T1000 (cell line): ENCODE measurements at regions not wholly inside any gene's neighbourhood (a gene's known extent, or its start where the extent isn't known, plus 50 kb on each side); places are given as distances from the start of the nearest gene placed in this dataset.
"Not testable (repeated sequence)": the region's sequence is repeated elsewhere in the genome, so short reads cannot be mapped to it uniquely, and the experiment has no call there.

Source experiments
- DNase-seq: peaks from one replicate; lab custom pipeline; 2025; ENCODE audit warnings: mixed read lengths; lab: John Stamatoyannopoulos, UW

DNA sequence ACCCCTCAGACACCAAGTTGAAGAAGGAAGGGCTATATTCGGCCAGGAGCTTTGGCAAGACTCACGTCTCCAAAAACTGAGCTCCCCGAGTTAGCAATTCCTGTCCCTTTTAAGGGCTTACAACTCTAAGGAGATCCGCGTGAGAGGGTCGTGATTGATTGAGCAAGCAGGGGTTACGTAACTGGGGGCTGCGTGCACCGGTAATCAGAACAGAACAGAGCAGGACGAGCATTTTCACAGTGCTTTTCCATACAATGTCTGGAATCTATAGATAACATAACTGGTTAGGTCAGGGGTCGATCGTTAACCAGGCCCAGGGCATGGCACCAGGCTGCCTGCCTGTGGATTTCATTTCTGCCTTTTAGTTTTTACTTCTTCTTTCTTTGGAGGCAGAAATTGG lies 245.3 kb upstream of the MME start:
- not testable (repeated sequence) for DNase-seq

GRCh38 chr3:154829929-154830328 lies 250.2 kb upstream of the MME start:
- no peak for DNase-seq

DNA sequence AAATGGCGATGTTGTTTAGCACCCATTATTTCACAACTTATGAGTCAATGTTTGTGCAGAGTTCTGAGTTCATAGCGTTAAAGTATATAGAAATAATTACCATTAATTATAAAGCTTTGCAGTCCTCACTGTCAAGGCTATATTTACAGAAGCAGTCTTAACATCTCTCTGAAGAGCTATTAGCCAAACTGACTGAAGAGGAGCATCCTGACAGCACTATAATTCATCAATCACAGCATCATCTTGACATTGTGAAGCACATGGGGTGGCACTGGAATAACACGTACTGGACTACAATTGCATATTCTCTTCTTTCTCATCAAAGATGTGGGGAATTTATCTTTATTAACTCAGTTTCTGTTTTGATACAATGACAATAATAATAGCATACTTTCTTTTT lies 260.6 kb upstream of the MME start:
- no peak for DNase-seq

- DNase-seq = no peak
Measured at GRCh38 chr3:154818676-154819255, 261.4 kb upstream of the MME start.

- DNase-seq = not testable (repeated sequence)
Measured at GRCh38 chr3:154810017-154810416, 270.1 kb upstream of the MME start.

DNA sequence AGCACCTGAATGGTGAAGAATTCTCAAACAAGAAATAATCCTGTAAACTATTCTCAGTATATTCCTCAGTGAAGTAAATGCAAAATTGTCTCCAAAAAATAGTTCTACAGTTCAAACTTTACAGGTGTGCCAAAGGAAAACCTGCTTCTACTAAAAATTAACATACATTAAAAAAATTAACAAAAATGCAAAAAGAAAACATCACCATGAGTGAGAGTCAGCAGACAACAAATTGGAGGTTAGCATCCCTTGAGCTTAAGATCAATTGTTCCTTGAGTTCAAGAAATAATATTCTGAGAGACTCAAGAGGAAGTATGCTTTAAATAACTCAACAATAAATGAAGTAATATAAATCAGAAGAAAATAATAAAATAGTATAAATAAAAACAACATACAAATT lies 278.4 kb upstream of the MME start:
- DNase-seq = no peak

GRCh38 chr3:154799800-154800199 lies 280.3 kb upstream of the MME start:
- DNase-seq = no peak

DNA sequence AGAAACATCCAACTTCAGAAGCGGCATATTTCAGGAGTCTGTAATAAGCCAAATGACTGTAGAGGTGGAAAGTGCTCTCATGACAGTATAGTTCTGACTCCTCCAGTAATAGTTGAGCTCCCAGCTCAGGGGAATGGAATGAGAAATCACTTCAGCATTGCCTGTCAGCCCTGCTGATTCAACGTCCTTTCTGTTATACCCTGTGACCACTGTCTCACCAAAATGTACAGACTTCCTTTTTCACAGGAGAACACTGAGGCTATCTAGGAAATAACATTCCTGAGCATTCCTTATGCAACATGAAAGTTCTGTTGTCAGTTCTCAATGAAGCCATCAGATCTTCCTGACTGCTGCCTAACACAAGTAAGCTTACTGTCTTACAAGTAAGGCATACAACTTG lies 284.5 kb upstream of the MME start:
- DNase-seq = peak; percentile 25

DNA sequence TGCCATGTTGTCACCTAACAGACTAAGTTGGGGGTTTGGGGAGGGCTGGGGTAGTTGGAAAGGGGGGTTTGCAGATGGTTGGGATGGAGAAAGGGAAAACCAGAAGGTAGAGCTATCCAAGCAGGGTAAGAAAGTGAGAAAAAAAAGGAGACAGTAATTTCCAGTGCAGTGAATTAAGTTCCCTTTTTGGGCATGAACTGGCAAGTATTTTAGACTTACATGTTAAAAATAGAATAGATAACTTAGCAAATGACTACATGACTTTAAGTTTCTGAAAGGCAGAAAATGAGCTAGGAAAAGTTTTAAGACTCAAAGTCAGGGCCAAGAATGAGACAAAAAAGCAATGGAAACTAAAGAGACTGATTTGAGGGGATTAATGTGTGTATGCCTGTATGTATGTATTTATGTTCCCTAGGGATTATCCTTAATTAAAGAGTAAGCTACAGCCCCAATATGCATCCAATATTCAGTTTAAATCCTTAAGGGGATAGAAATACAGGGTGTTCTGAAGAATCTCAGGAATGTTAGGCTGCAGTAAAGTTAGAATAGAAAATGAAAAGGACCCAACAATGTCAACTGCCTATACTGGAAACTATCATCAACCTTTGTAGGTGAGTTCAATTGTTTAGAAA lies 285.2 kb upstream of the MME start:
- DNase-seq = no peak

- no peak for DNase-seq
Measured at GRCh38 chr3:154794391-154794790, 285.7 kb upstream of the MME start.

DNA sequence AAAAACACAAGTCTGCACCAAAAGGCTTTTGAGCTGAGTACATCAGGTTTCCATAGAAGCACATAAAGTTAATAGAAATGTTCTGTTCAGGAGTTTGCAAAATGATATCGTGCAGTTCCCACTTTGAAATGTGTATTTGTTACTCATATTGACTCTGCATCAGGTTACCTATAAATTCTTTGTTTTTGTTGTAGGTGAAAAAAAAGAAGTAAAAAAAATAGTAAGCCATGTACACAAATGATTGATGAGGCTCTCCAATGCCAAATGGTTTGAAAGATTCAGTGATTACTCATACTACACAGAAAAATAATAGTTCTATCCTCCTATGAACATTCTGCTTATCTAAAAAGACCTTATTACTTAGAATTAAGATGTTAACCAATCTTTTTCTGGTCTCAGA lies 287.3 kb upstream of the MME start:
- DNase-seq = no peak

- no peak for DNase-seq
Measured at GRCh38 chr3:154791611-154792010, 288.5 kb upstream of the MME start.

- no peak for DNase-seq
Measured at GRCh38 chr3:154786724-154787123, 293.4 kb upstream of the MME start.

GRCh38 chr3:154783521-154783931 lies 296.6 kb upstream of the MME start:
- no peak for DNase-seq

- DNase-seq = no peak
Measured at GRCh38 chr3:154783061-154783460, 297.1 kb upstream of the MME start.

- DNase-seq = no peak
Measured at GRCh38 chr3:154782151-154782550, 298.0 kb upstream of the MME start.

DNA sequence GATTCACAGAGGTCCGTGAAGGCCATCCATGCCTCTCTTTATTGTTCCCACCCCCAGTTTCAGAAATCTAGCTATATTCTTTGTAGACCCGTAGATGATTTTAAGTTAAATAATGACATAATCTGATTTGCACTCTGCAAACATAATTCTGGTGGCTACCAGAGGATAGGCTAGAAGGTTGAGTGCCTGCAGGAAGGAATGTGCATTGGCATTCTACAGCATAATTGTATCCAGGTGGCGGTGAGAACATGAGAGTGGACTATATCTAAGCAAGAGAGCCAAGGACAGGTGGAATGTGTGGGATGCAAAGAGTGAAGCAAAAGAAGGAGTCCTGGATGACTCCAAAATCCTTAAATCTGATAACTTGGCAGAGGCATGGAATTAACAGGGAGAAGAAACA lies 298.5 kb upstream of the MME start:
- no peak for DNase-seq

DNA sequence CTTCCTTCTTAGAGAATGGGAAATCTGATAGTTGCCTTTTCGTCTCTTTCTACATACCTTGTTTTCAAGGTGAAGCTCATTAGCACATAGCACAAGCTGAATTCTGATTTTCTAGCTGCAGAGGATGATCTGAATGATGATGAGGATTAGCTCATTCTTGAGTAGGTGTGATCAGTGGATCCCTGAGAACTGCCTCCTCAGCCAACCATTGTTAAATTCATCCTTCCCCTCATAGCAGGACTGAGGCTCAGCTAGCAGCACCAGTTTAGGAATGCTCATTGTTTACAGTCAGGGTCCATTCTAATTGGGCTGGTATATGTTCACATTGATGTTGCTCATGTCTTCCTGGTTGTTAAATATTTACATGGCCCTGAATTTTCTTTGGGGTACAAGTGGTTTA lies 299.9 kb upstream of the MME start:
- DNase-seq = no peak

- DNase-seq = no peak
Measured at GRCh38 chr3:154779571-154779970, 300.5 kb upstream of the MME start.

- DNase-seq = no peak
Measured at GRCh38 chr3:154778057-154778456, 302.1 kb upstream of the MME start.

DNA sequence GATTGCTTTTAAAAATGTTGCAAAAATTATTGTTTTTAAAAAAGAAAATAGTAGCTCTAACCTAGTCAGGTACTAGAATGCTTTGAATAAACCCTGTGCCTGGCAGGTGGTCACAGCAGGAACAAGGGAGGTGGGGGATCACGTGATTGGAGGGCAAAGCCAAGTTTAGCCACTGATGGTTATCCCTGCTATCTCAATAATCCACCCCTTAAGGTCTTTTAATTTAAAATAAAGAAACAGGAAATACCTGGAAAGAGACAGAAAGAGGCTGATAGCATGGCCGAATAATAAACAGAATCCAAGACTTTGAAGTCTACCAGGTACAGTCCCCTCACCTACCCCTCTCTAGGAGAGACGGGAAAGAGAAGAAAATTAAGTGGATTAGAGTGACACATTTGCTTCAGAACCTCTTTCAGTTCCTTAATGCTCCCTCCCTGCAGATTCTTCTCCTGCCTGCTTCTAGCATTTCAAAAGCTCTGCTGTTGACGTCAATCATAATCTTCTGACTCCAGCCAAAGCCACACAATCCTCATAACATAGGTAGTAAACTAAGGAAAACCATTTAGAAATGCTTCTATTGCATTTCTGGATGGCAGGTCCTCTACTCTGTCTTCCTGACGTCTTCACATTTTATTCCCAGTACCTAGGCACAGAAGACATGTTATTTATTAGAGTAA lies 303.4 kb upstream of the MME start:
- DNase-seq = no peak

DNA sequence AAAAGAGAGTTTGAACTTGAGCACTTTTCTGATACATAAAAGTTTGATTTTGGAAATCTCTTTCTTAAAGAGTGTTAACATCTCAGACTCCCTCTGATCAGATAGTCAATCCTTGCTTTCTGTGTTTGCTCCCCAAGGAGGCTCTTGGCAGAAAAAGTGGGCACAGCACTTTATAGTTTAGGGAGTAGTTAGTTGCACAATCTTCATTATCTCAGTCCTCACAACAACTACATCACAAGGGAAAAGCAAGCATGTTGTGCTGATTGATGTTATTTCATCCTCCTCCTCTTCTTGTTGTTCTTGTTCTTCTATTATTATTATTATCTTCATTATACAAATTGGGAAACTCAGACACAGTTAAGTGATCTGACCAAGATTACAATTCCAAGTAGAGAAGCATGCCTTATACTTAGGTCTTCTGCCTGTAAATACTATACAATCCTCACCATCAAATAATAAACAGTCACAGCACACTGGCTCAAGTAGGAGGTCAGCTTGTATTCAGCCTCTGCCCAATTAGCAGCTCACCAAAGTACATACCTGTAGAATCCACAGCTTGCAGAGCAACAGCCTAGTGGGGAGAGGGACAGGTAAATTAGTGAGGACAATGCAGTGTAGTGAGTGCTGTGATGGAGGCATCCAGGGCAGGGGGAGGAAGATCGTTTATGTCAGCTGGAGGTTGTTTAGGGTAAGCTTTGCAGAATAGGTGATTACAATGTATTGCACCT lies 304.1 kb upstream of the MME start:
- no peak for DNase-seq
